ENCODE measurements at regions not wholly inside any gene's neighbourhood (a gene's known extent, or its start where the extent isn't known, plus 50 kb on each side); places are given as distances from the start of the nearest gene placed in this dataset.

- DNase-seq (ENCODE audit: low read depth), result no peak
- H3K4me3 ChIP-seq (ENCODE audit: low read depth, low read length), result no peak overlapping the region
- TF ChIP-seq, protein P1, sequence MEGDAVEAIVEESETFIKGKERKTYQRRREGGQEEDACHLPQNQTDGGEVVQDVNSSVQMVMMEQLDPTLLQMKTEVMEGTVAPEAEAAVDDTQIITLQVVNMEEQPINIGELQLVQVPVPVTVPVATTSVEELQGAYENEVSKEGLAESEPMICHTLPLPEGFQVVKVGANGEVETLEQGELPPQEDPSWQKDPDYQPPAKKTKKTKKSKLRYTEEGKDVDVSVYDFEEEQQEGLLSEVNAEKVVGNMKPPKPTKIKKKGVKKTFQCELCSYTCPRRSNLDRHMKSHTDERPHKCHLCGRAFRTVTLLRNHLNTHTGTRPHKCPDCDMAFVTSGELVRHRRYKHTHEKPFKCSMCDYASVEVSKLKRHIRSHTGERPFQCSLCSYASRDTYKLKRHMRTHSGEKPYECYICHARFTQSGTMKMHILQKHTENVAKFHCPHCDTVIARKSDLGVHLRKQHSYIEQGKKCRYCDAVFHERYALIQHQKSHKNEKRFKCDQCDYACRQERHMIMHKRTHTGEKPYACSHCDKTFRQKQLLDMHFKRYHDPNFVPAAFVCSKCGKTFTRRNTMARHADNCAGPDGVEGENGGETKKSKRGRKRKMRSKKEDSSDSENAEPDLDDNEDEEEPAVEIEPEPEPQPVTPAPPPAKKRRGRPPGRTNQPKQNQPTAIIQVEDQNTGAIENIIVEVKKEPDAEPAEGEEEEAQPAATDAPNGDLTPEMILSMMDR (conservative IDR thresholded peaks at IDR 0.05; ENCODE audit: low read depth, low read length), result no peak
Observed at GRCh38 chr14:23828616-23829015, 125.0 kb upstream of the DHRS4 start.

DNA sequence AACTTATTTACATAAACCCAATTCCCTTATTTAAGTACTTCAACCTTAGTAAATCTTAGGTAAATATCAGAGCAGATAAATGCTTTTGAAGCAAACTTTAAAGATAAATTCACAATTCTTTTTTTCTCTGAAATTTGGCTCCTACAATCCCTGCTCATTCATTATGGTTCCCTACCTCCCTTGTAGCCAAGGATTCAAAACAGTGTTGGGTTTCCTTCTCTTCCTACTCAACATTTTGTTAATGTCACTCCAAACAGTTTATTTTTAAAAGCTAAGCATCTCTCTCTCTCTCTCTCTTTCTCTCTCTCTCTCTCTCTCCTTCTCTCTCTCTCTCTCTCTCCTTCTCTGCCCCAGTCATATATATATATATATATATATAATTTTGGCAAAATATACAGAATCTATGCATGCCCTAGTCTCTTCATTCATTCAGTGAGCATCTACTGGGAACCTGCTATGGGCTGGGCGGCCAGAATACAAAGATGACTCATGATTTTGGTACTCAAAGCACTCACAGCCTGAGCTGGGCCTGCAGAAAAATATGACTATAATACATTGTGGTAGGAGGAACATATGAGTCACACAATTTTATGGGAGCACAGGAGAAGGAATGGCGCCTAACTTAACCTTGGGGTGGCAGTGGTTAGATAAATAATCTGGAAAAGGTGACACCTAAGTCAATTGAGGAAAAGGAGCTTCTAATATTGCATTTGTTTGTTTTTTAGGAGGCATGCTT, 123.7 kb upstream of the DHRS4 start:
- H3K4me3 ChIP-seq (ENCODE audit: low read depth, low read length), result no peak overlapping the region
- TF ChIP-seq, protein P1 (conservative IDR thresholded peaks at IDR 0.05; ENCODE audit: low read depth, low read length), result no peak
- DNase-seq (ENCODE audit: low read depth), result peak; percentile 52

DNA sequence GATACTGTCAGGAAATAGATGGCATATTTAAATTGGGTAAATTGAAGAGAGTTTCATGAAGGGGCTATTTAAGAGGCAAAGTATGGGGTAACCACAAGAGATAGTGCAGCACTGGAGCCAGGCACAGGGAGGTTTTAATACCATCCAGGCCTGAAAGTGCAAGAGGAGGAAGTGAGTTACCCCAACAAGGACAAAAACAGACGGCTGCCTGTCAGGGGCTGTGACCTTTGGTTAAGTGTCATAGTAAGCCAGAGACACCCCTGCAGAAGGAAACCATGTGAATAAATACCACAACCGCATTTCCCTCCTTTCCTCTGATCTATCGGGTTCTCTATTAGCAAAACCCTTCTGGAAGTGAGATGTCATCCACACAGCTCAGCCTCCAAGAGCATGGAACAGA, 122.0 kb upstream of the DHRS4 start:
- no peak for DNase-seq (ENCODE audit: low read depth)
- H3K4me3 ChIP-seq (ENCODE audit: low read depth, low read length), result no peak overlapping the region
- TF ChIP-seq, protein P1 (conservative IDR thresholded peaks at IDR 0.05; ENCODE audit: low read depth, low read length), result no peak

- no peak for DNase-seq (ENCODE audit: low read depth)
- TF ChIP-seq, protein P1 (conservative IDR thresholded peaks at IDR 0.05; ENCODE audit: low read depth, low read length), result no peak
Observed at GRCh38 chr14:23861666-23862065, 91.9 kb upstream of the DHRS4 start.

DNA sequence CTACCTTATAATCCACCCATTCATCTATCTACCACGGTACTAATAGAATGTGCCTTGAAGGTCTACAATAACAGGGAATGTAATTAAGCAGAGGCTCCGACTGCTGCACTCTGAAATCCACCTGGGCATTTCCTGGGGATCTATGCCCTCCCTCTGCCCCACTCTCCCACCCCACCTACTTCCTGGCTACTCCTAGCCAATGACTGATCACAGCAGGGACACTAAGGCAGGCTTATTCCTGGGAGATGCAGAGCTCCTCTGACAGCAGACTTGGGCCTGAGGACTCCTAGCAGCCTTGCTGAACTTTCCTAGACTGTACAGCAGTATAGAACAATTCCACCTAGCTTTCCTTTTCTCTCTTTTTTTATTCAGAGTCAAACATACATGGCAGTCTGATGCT, 91.1 kb upstream of the DHRS4 start:
- TF ChIP-seq, protein P1 (conservative IDR thresholded peaks at IDR 0.05; ENCODE audit: low read depth, low read length), result no peak
- no peak for DNase-seq (ENCODE audit: low read depth)
- no peak overlapping the region for H3K4me3 ChIP-seq (ENCODE audit: low read depth, low read length)

More at GRCh38 chr14:23861666-23862065, 91.9 kb upstream of the DHRS4 start:
- no peak overlapping the region for H3K4me3 ChIP-seq (ENCODE audit: low read depth, low read length)

DNA sequence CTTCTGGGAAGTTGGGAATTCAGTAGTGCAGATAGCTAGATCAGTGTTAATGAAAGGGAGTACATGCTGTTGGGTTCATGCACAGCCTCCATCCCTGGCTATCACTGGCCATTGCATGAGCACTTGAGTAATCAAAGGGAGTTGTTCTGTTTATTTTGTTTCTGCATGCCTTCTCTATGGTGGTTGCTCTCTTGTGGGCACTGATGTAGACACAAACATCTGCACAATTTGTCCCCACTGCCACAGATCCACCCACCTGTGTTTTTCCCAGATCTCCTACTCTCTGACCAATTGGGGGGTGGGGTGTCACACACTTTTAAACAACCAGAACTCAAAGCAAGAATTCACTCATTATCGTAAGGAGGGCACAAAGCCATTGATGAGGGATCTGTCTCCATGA, 89.7 kb upstream of the DHRS4 start:
- H3K4me3 ChIP-seq (ENCODE audit: low read depth, low read length), result no peak overlapping the region
- no peak for DNase-seq (ENCODE audit: low read depth)
- TF ChIP-seq, protein P1 (conservative IDR thresholded peaks at IDR 0.05; ENCODE audit: low read depth, low read length), result no peak

GRCh38 chr14:23864259-23864658, 89.3 kb upstream of the DHRS4 start:
- no peak for DNase-seq (ENCODE audit: low read depth)
- TF ChIP-seq, protein P1 (conservative IDR thresholded peaks at IDR 0.05; ENCODE audit: low read depth, low read length), result no peak
- no peak overlapping the region for H3K4me3 ChIP-seq (ENCODE audit: low read depth, low read length)
